ENCODE measurements at regions not wholly inside any gene's neighbourhood (a gene's known extent, or its start where the extent isn't known, plus 50 kb on each side); places are given as distances from the start of the nearest gene placed in this dataset.

- DNase-seq (ENCODE audit: low read depth), result no peak
Observed at GRCh38 chr6:142682985-142683384, 262.0 kb downstream of the HIVEP2 start.

GRCh38 chr6:142683714-142684141, 261.2 kb downstream of the HIVEP2 start:
- DNase-seq (ENCODE audit: low read depth), result no peak

- DNase-seq (ENCODE audit: low read depth), result no peak
Observed at GRCh38 chr6:142684371-142684770, 260.6 kb downstream of the HIVEP2 start.

DNA sequence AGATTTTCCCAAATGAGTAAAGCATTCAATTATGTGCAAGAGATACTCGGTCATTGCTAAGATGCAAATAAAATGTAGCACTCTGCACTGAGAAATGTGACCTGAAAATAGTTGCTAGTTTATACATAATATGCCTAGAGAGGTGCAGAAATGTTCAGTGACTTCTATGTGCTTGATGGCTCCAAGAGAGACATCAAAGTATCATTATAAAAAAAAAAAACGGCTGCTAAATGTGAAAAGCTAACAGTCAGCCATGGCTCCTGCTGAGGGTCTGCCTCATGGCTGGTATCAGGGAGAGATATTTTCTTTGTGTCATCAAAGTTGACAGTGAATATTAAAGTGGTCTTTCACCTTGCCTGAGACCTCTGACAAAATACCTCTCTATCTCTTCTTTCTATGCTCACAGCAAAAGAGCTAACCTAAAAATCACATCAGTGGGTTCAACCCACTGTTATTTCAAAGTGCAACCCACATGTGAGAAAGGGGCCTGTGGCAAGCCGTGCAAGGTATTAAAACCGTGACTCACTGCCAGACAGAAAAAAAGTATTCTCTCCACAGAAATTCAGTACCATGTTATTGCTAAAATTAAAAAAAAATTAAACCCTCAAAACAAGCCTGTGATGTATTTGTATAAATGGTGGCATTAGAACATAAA, 259.0 kb downstream of the HIVEP2 start:
- no peak for DNase-seq (ENCODE audit: low read depth)

DNA sequence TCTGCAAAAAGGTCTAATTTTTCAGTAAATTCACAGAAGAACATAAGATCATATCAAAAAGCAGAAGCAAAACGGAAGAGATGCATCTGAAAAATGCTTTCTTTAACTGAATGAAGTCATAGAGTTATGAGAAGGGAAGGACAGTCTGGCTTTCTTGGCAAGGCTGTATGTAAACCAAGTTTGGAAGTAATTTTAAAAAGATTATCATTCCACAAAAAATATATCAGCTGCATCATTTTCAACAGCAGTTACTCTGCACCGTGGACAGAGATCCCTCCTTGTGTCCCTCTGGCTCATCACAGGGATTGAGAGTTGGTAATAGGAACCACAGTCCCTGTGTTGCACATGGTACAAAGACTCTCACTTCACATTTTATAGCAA, 258.5 kb downstream of the HIVEP2 start:
- DNase-seq (ENCODE audit: low read depth), result no peak

- peak; percentile 83 for DNase-seq (ENCODE audit: low read depth)
Observed at GRCh38 chr6:142692942-142693341, 252.0 kb downstream of the HIVEP2 start.

DNA sequence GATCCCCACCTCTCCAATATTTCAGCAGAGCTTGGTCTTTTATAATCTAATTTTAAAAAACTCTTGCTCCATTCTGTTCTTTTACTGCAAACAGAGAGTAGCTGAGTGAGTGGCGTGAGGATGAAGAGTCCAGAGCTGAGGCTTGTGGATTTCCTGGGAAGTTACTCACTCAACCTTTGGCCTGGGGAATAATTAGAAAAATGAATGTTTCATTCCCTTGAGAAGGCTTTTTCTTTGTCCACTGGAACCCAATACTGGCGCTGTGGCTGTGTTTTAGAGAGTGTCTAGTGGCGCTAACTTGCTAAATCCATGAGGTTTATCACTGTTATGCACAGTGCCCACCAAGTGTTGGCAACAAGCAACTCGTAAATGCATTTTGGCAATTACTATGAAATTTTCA, 251.5 kb downstream of the HIVEP2 start:
- DNase-seq (ENCODE audit: low read depth), result peak; percentile 59

DNA sequence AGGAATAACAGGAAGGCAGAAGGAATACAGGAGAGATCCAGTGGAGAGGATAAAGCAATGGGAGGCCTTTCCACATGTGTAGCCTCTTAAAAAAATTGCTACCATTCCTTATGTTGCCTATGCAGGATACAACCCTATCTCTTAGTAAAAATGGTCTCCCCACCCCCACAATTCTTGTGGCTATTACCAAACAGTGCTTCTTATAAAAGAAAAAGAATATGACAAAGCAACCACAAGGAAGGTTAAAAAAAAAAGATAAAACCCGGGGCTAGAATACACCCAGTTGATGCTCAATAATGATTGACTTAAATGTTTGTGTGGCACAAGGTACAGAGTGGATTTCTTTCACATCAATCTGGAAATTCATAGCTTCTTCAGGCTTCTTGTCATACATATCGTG, 250.9 kb downstream of the HIVEP2 start:
- DNase-seq (ENCODE audit: low read depth), result no peak

DNA sequence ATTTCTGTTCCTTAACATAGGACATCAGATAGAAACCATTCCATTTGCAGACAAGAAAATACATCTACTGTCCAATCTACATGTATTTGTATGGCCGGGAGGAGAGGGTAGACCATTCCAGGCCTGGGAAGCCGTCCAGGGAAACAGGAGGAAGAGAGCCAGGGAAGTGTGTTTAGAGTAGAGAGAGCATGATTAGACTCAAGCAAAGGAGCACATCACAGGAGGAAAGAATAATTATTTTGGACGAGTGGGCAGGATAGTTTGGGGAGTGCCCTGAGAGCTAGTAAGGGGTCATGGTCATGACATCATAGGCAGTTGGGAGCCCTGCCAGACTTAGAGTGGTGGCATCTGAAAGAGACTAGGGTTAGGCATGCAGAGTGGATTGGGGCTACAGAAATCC, 250.0 kb downstream of the HIVEP2 start:
- no peak for DNase-seq (ENCODE audit: low read depth)

DNA sequence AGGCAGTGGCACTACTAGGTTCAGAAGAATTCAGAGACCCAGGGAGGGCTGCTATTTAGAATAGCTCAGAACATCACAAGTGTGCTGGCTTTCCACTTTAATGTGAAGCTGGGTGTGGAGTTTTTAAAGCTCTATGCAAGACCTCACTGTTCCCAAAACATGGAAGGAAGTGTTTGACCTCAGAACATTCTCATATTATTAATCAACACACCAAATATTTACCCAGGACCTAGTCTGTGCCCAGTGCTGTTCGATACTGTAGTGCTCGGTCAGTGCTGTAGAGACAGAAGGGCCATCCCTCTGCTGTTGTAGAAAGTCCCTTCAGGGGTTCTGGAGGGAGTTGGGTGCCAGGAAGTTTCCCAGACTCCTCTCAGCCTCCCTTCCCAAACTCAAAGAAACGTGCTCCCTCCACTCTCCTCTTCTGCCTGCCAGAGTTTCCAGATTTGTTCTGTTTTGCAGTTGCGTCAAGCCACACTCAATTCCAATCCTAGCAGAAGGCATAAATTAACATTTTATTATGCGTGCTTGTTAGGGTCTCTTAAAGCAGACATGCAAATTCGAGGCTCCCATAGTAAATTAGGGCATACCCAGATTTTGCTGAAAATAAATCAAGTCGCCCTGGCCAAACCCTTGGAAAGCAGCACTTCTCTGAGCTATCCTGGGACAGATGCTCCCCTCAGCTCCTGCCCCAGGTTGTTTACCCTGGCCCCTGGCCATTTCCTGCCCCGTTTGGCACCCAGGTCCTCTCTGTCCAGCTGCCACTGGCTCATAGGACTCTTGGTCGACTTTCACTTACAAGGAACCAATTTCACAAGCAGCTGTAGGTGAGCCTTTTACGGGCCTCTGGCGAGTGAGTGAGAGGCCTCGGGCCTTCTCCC, 248.6 kb downstream of the HIVEP2 start:
- no peak for DNase-seq (ENCODE audit: low read depth)

GRCh38 chr6:142697001-142697335, 248.0 kb downstream of the HIVEP2 start:
- DNase-seq (ENCODE audit: low read depth), result no peak

GRCh38 chr6:142697922-142698321, 247.1 kb downstream of the HIVEP2 start:
- no peak for DNase-seq (ENCODE audit: low read depth)

DNA sequence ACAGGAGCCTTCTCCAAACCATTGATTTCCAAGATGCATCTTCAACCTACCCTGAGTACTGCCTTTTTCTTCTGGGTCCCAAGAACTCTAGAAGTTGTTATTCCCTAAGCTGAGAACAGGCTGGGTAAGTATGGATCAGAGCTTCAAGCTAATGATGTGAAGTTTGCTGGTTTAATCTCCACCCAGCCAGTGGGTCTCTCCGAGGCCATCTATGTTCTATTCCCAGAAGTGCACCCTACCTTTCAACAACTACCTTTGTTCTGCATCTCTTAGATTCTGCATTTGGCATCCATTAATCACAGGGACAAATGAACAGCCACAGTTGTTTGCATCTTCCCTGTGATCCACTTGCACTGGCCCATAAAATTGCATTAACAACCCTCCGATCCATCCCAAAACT, 246.2 kb downstream of the HIVEP2 start:
- no peak for DNase-seq (ENCODE audit: low read depth)

DNA sequence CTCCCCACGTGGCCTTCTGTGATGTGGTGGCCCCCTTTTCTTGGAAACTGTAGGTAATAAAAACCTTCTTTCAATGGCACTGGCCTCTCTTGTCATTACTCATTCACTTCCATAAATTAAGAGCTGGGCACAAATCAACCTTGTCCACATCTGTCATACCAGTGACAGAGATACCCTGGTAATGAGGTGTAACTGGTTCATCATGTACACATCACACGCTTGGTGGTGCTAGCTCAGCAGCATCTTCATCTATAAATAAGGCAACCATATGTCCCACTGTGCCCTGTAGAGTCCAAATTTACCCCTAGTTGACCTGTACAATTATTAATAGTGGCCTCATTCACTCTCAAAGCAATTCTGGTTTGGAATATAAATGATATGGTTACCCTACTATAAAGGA, 245.6 kb downstream of the HIVEP2 start:
- no peak for DNase-seq (ENCODE audit: low read depth)

- DNase-seq (ENCODE audit: low read depth), result no peak
Observed at GRCh38 chr6:142700032-142700431, 244.9 kb downstream of the HIVEP2 start.

DNA sequence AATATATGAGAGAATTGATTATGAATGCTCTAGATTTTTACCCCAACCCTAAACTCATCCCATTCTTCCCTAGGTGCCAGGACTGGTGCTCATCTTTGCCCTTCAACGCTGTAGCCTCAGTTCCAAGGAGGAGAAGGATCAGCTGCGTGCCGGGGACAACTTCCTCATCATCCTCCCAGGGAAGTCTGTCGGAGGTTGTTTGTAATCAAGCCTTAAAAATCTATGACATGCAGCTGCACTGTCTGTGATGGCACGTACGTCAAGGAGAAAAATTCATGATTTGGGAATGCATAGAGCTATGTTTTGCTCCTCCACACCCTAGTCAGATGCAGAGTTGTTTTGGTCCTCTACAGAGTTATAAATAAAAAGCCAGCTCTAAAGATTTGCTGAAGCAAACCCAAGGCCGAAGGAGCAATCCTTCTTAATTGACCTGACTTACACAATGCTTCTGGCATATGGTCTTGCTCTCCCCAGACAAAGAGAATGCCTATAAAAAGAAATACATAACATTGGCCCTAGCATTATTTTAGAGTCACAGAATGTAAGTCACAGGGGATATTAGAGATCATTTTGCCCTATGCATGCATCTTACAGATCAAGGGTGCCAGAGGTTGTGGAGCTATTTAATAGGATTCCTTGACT, 244.2 kb downstream of the HIVEP2 start:
- no peak for DNase-seq (ENCODE audit: low read depth)

Measured in HS-27A (cell line).